GM23248 (cell line): ENCODE measurements at regions not wholly inside any gene's neighbourhood (a gene's known extent, or its start where the extent isn't known, plus 50 kb on each side); places are given as distances from the start of the nearest gene placed in this dataset.

Experiments used
- EZH2 ChIP-seq: fragments of 200-600 bp; sonication (generic); IDR thresholded peaks from 2 replicates; pipeline ENCODE4 v1.6.1; 2018; ENCODE audit warnings: antibody characterized with exemption, mild to moderate bottlenecking; ENCODE audit not compliant: insufficient read depth, poor library complexity, severe bottlenecking
- EZH2phosphoT487 ChIP-seq: fragments of 200-600 bp; sonication (generic); IDR thresholded peaks from 2 replicates; pipeline ENCODE4 v1.6.1; 2018; ENCODE audit warnings: antibody characterized with exemption, moderate library complexity, mild to moderate bottlenecking, low read depth; ENCODE audit not compliant: insufficient read depth

- no peak for TF ChIP-seq EZH2
- no peak for TF ChIP-seq EZH2phosphoT487
These were observed 55.1 kb upstream of the CD83 start for GRCh38 chr6:14062345-14063029.
